ENCODE measurements at regions not wholly inside any gene's neighbourhood (a gene's known extent, or its start where the extent isn't known, plus 50 kb on each side); places are given as distances from the start of the nearest gene placed in this dataset.
"Not testable (repeated sequence)": the region's sequence is repeated elsewhere in the genome, so short reads cannot be mapped to it uniquely, and the experiment has no call there.

DNA sequence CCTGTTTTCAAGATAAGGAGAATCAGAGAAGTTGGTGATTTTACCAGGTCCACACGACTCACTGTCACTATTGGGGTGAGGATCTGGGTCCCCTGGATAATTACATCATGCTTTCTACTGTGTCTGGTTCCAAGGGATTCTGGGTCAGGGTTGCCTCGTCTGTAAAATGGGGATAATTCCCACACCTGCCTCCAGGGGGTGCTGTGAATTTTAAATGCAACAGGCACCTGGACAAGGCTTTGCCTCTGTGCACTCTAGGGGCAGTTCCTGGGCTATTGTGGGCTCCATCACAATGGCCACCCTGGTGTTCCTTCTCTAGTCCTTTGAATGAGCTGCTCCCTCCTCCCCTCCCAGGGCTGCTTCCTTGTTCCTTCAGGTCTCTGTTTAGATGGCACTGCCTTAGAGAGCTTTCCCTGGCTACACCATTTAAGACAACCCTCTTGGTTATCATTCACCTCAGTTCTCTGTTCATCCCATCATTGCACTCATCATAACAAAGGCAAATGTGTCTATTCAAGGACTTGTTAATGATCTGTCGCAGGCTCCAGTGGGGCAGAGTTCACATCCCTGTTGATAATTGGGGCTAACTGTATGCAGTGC, 178.6 kb downstream of the MIAT start:
- ATAC-seq (peak; percentile 64), DNase-seq (peak in 1 of 2 donors; percentile 48)
- intact Hi-C loops (cut with DNase I, micrococcal nuclease): no loop called here

DNA sequence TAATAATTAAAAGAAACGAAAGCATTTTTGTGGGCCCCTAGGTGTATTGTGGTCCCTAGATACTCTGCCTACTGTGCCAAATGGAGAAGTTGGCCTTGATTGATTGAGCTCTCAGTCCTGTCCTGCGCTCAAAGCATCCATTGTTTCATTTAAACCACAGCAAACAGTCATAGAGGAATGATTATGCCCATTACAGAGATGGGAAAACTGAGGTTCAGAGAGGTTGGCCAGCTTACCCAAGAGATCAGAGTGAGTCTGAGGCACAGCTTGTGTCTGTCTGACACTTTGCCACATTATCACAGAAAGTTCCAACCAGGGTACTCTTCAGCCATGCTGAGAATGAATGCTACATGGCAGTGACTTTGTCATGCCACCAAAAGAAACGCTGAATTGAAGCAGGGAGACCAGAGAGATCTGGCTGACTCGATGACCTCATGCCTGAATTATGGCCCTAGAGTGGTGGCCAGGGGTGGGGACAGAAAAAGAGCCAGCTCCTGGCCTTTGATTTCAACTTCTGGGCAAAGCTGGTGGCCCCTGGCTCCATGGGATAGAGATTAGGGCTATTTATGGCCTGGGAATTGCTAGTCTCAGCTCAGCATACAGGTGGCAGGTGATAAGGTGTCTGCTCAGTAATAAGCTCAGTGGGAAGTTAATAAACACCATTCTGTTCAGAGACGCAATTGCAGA, 180.5 kb downstream of the MIAT start:
- intact Hi-C loops (cut with DNase I, micrococcal nuclease): no loop called here
- ATAC-seq (peak; percentile 39), DNase-seq (no peak)

- DNase-seq: no peak
- ATAC-seq: no peak
- intact Hi-C loops (cut with DNase I, micrococcal nuclease): no loop called here
Measured at GRCh38 chr22:26838471-26838825, 181.1 kb downstream of the MIAT start.

GRCh38 chr22:26839216-26839615, 181.8 kb downstream of the MIAT start:
- no peak for ATAC-seq
- intact Hi-C loops (cut with DNase I, micrococcal nuclease): no loop called here
- DNase-seq: no peak

DNA sequence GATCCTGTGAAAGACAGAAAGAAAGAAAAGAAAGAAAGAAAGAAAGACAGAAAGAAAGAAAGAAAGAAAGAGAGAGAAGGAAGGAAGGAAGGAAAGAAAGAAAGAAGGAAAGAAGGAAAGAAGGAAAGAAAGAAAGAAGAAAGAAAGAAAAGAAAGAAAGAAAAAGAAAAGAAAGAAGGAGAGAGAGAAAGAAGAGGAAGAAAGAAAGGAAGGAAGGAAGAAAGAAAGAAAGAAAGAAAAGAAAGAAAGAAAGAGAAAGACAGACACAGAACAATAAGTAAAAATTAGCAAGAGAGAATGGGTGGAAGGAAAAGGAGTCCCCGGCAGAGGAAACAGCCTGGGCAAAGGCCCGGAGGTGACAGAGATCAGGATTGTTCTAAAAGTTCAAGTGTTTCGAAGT, 183.4 kb downstream of the MIAT start:
- ATAC-seq; DNase-seq; intact Hi-C loops (cut with DNase I, micrococcal nuclease): not testable (repeated sequence)

DNA sequence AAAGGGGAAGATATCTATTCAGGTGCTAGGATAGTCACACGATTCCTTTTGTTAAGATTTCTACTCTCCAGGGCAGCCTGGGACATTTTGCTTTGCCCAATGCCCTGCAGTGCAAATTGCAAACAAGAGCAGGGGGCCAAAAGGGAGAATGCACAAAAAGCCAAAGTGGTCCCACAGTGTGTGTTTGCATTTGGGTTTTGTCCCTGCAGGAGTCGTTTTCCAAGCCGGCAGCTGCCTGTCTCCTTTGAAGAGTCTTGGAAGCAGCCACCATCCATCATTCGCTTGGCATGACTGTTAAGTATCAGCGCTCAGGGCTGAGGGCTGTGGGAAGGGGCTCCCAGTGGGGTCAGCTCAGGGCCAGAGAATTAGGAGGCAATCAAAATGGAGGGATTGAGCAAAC, 184.7 kb downstream of the MIAT start:
- DNase-seq: no peak
- intact Hi-C loops (cut with DNase I, micrococcal nuclease): no loop called here
- ATAC-seq: no peak

DNA sequence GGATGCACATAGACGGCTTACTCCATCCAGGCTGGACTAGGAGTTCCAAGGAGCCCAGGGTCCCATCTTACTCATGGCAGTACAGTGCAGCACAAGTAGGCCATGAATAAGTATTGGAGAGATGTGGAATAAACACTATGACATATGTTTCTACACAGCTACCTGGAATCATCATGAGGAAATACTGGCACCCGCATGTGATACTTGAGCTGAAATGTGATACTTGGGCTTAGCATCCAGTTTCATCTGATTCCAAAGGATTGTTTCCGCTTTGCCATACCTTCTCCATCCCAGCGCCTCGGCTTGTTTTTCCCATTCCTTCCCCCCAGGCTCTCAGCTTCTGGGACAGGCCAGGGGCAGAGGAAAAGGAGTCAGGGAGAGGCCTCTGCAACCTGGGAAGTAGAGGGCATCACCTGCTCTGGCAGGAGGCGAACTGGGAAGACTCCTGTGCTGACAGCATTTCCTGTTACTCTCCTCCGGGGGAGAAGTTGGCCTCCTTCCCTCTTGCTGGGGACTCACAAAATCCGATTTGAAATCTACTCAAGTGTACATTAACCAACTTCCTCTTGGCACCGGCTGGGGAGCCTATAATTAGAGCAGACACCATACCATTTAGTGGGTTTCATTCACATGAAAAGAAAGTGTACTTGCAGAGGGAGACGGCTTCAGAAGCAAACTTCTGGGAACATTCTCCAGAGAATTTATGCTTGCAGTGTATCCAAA, 187.8 kb downstream of the MIAT start:
- ATAC-seq (no peak), DNase-seq (no peak)
- intact Hi-C loops (cut with DNase I, micrococcal nuclease): no loop called here

GRCh38 chr22:26846076-26846475, 188.7 kb downstream of the MIAT start:
- intact Hi-C loops (cut with DNase I, micrococcal nuclease): no loop called here
- DNase-seq: no peak
- ATAC-seq: no peak

GRCh38 chr22:26846645-26847044, 189.3 kb downstream of the MIAT start:
- ATAC-seq: no peak
- DNase-seq: no peak
- intact Hi-C loops (cut with DNase I, micrococcal nuclease): no loop called here

GRCh38 chr22:26847046-26847445, 189.7 kb downstream of the MIAT start:
- no peak for DNase-seq
- ATAC-seq: no peak
- intact Hi-C loops (cut with DNase I, micrococcal nuclease): no loop called here

DNA sequence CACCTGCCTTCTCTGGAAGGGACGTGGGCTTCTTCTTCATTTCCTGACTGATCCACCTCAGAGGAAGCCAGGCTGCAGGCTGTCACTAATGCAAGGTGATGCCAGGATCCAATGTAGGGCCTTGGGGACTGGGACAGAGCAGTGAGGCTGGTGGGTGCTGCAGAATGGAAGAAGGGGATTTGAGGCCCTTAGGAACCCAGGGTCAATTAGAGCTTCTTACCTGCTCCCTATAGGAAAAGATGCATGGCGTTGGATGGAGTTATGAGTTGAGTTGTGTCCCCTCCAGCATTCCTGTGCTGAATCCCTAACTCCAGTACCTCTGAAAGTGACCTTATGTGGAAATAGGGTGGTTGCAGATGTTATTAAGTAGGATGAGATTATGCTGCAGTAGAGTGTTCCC, 190.4 kb downstream of the MIAT start:
- DNase-seq (no peak), ATAC-seq (no peak)
- intact Hi-C loops (cut with DNase I, micrococcal nuclease): no loop called here

GRCh38 chr22:26848244-26848920, 191.0 kb downstream of the MIAT start:
- ATAC-seq: no peak
- no peak for DNase-seq
- intact Hi-C loops (cut with DNase I, micrococcal nuclease): no loop called here

- ATAC-seq: no peak
- intact Hi-C loops (cut with DNase I, micrococcal nuclease): no loop called here
- DNase-seq: no peak
Measured at GRCh38 chr22:26849575-26849974, 192.2 kb downstream of the MIAT start.

GRCh38 chr22:26851125-26851524, 193.7 kb downstream of the MIAT start:
- intact Hi-C loops (cut with DNase I, micrococcal nuclease): no loop called here
- DNase-seq (no peak), ATAC-seq (no peak)

- intact Hi-C loops (cut with DNase I, micrococcal nuclease): no loop called here
- DNase-seq (no peak), ATAC-seq (no peak)
Measured at GRCh38 chr22:26852176-26852575, 194.8 kb downstream of the MIAT start.

DNA sequence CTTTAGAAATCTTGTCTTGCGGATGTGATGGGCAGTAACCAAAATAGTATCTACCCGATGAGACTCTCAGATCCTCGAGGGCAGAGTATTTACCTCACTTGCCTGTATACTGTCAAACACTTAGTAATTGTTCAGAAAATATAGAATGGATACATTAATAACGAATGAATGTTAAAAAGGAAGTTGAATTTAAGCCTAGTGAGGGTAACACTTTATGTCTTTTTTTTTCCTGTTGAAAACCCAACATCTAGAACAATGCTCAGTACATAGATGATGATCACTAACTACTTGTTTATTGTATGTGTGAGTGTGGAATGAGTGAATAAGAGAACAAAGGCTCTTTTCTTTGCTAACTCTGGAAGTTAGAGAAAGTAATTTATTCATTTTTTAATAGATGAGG, 195.7 kb downstream of the MIAT start:
- ATAC-seq: no peak
- intact Hi-C loops (cut with DNase I, micrococcal nuclease): no loop called here
- DNase-seq: no peak

DNA sequence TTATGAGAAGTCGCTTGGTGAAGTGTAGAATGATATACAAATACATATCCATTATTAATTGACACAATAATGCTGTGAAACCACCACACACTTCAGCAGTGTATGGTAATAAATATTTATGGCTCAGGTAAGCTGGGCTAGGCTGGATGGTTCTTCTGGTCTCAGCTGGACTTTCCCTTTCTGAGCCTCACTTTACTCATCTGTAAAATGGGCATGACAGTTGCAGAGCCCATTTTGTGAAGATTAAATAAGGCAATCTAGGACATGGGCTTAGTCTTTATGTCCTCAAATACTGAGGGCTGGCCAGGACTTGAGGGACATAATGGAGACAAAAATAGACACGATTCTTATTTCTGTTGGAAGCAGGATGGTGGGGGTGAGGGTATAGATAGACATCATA, 196.1 kb downstream of the MIAT start:
- intact Hi-C loops (cut with DNase I, micrococcal nuclease): no loop called here
- no peak for DNase-seq
- no peak for ATAC-seq

- DNase-seq (no peak), ATAC-seq (no peak)
- intact Hi-C loops (cut with DNase I, micrococcal nuclease): no loop called here
Measured at GRCh38 chr22:26857169-26857568, 199.8 kb downstream of the MIAT start.

GRCh38 chr22:26860301-26860700, 202.9 kb downstream of the MIAT start:
- ATAC-seq (no peak), DNase-seq (no peak)
- intact Hi-C loops (cut with DNase I, micrococcal nuclease): no loop called here

DNA sequence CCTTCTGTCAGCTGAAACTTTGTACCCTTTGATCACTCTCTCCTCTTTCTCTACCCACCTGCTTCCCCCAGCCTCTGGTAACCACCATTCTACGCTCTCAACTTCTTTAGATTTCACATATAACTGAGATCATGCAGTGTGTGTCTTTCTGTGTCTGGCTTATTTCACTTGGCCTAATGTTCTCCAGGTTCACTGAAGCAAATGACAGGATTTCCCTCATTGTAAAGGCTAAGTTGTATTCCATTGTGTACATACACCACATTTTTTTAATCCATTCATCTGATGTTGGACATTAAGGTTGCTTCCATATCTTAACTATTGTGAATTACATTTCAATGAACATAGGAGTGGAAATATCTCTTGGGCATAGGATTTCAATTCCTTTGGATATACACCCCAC, 207.6 kb downstream of the MIAT start:
- DNase-seq (no peak), ATAC-seq (no peak)
- intact Hi-C loops (cut with DNase I, micrococcal nuclease): no loop called here

Data from left colon (tissue), 2 donors.